IMR-90 (cell line): ENCODE measurements at regions not wholly inside any gene's neighbourhood (a gene's known extent, or its start where the extent isn't known, plus 50 kb on each side); places are given as distances from the start of the nearest gene placed in this dataset.

Source experiments
- ATAC-seq: fragments of 200-7000 bp; cut with Tn5 transposase; 2 replicates; pipeline ENCODE4 v1.9.1; 2020; ENCODE audit warnings: low read depth, mild to moderate bottlenecking, moderate library complexity
- BruUV-seq: library from RNA; stranded (reverse); fragments of 400-500 nt; replicated peaks from 2 replicates; lab custom pipeline; 2021; lab: Mats Ljungman, UMichigan
- CTCF ChIA-PET: fragments of 300-600 bp; formaldehyde crosslinking; extraction: SDS; loops from one replicate; lab custom pipeline; 2021; ENCODE audit warnings: antibody characterized with exemption; lab: Yijun Ruan, JAX
- POLR2A ChIA-PET: fragments of 300-600 bp; sonication (Branson Sonifier 250); formaldehyde crosslinking; loops from one replicate; lab custom pipeline; 2022; ENCODE audit warnings: antibody characterized with exemption; ENCODE audit not compliant: unreplicated experiment; lab: Charles Lee
- DNase-seq: peaks from one replicate; pipeline ENCODE4 v3.0.0; 2013
- H2AFZ ChIP-seq: replicated peaks from 2 replicates; pipeline ENCODE3; 2013; ENCODE audit warnings: low read length, mild to moderate bottlenecking; ENCODE audit not compliant: poor library complexity
- H2AK5ac ChIP-seq: 2 replicates; pipeline ENCODE4 v1.6.1; 2013; ENCODE audit warnings: low read depth, low read length, inconsistent platforms
- H2AK9ac ChIP-seq: replicated peaks from 2 replicates; pipeline ENCODE3; 2013; ENCODE audit warnings: mild to moderate bottlenecking, low read depth, low read length, moderate library complexity; ENCODE audit not compliant: poor library complexity
- H2BK120ac ChIP-seq: 2 replicates; pipeline ENCODE4 v1.6.1; 2013; ENCODE audit warnings: low read depth, low read length, inconsistent platforms
- H2BK15ac ChIP-seq: 3 replicates; pipeline ENCODE4 v1.6.1; 2013; ENCODE audit warnings: low read depth, low read length, inconsistent platforms
- H2BK20ac ChIP-seq: 2 replicates; pipeline ENCODE4 v1.6.1; 2013; ENCODE audit warnings: low read depth, mild to moderate bottlenecking, inconsistent platforms, low read length, moderate library complexity
- H2BK5ac ChIP-seq: 2 replicates; pipeline ENCODE4 v1.6.1; 2013; ENCODE audit warnings: mild to moderate bottlenecking, low read depth, low read length, inconsistent platforms; ENCODE audit not compliant: poor library complexity, severe bottlenecking
- H3K14ac ChIP-seq: replicated peaks from 2 replicates; pipeline ENCODE4 v1.6.1; 2013; ENCODE audit warnings: low read depth, low read length, inconsistent platforms
- H3K18ac ChIP-seq: 2 replicates; pipeline ENCODE4 v1.6.1; 2013; ENCODE audit warnings: low read depth, low read length, control low read depth
- H3K23ac ChIP-seq: 2 replicates; pipeline ENCODE4 v1.6.1; 2013; ENCODE audit warnings: low read depth, low read length, inconsistent platforms
- H3K27ac ChIP-seq: 2 replicates; pipeline ENCODE4 v1.5.1; 2013; ENCODE audit warnings: mild to moderate bottlenecking, control low read depth, low read length; ENCODE audit not compliant: insufficient read depth
- H3K27me3 ChIP-seq: 2 replicates; pipeline ENCODE4 v1.6.1; 2013; ENCODE audit warnings: low read length; ENCODE audit not compliant: control insufficient read depth, insufficient read depth
- H3K36me3 ChIP-seq: 2 replicates; pipeline ENCODE4 v1.6.1; 2013; ENCODE audit warnings: low read length, mixed read lengths; ENCODE audit not compliant: control insufficient read depth, insufficient read depth
- H3K4ac ChIP-seq: 2 replicates; pipeline ENCODE4 v1.6.1; 2013; ENCODE audit warnings: low read depth, low read length, inconsistent platforms
- H3K4me1 ChIP-seq: 2 replicates; pipeline ENCODE4 v1.6.1; 2013; ENCODE audit warnings: low read length, mixed read lengths; ENCODE audit not compliant: control insufficient read depth, insufficient read depth
- H3K4me2 ChIP-seq: 2 replicates; pipeline ENCODE4 v1.6.1; 2013; ENCODE audit warnings: low read depth, mild to moderate bottlenecking, control low read depth, low read length, moderate library complexity
- H3K4me3 ChIP-seq: 2 replicates; pipeline ENCODE4 v1.5.1; 2013; ENCODE audit warnings: low read depth, mild to moderate bottlenecking, control low read depth, low read length, moderate library complexity; ENCODE audit not compliant: insufficient read depth
- H3K56ac ChIP-seq: 2 replicates; pipeline ENCODE4 v1.6.1; 2013; ENCODE audit warnings: low read length, inconsistent platforms; ENCODE audit not compliant: insufficient read depth; ENCODE audit errors: extremely low read depth
- H3K79me1 ChIP-seq, 2 experiments: 2 replicates each; pipeline ENCODE4 v1.6.1; 2013; ENCODE audit warnings: low read length in 2 of 2, inconsistent platforms in 1 of 2, low read depth in 1 of 2
- H3K9ac ChIP-seq: 2 replicates; pipeline ENCODE4 v1.6.1; 2013; ENCODE audit warnings: low read depth, low read length, control low read depth
- H3K9me1 ChIP-seq: 2 replicates; pipeline ENCODE4 v1.6.1; 2013; ENCODE audit warnings: low read length, inconsistent platforms; ENCODE audit not compliant: insufficient read depth
- H3K9me3 ChIP-seq: 2 replicates; pipeline ENCODE4 v1.6.1; 2013; ENCODE audit warnings: low read length; ENCODE audit not compliant: control insufficient read depth, insufficient read depth
- H4K20me1 ChIP-seq: 2 replicates; pipeline ENCODE4 v1.6.1; 2013; ENCODE audit warnings: low read length, inconsistent platforms; ENCODE audit not compliant: insufficient read depth
- H4K5ac ChIP-seq: 2 replicates; pipeline ENCODE4 v1.6.1; 2013; ENCODE audit warnings: mild to moderate bottlenecking, low read depth, low read length, control low read depth
- H4K8ac ChIP-seq, 2 experiments: 2 replicates each; pipeline ENCODE4 v1.6.1; 2013; ENCODE audit warnings: low read depth in 2 of 2, low read length in 2 of 2, control low read depth in 1 of 2, inconsistent platforms in 1 of 2
- H4K91ac ChIP-seq: 2 replicates; pipeline ENCODE4 v1.6.1; 2013; ENCODE audit warnings: low read depth, low read length, inconsistent platforms; ENCODE audit not compliant: insufficient read depth
- CEBPB ChIP-seq: IDR thresholded peaks from 2 replicates; pipeline ENCODE4 v1.6.1; 2012; ENCODE audit warnings: low read depth, low read length, improper control_type of control experiment
- CHD1 ChIP-seq: IDR thresholded peaks from 2 replicates; pipeline ENCODE4 v1.6.1; 2012; ENCODE audit warnings: low read depth, low read length, improper control_type of control experiment
- FOS ChIP-seq: fragments of 150-350 bp; IDR thresholded peaks from 2 replicates; pipeline ENCODE4 v1.6.1; 2016; ENCODE audit warnings: low read depth, low read length
- MAFK ChIP-seq: IDR thresholded peaks from 2 replicates; pipeline ENCODE4 v1.6.1; 2012; ENCODE audit warnings: low read depth, low read length, improper control_type of control experiment
- MXI1 ChIP-seq: IDR thresholded peaks from 2 replicates; pipeline ENCODE4 v1.6.1; 2012; ENCODE audit warnings: low read depth, mild to moderate bottlenecking, low read length, moderate library complexity, borderline replicate concordance
- NFE2L2 ChIP-seq: fragments of 150-350 bp; IDR thresholded peaks from 2 replicates; pipeline ENCODE4 v1.6.1; 2016; ENCODE audit warnings: low read depth, mild to moderate bottlenecking, low read length
- RCOR1 ChIP-seq: IDR thresholded peaks from 2 replicates; pipeline ENCODE4 v1.6.1; 2012; ENCODE audit warnings: mild to moderate bottlenecking, low read length, improper control_type of control experiment; ENCODE audit not compliant: insufficient replicate concordance
- WGBS, 2 experiments: methylation state at CpG; one replicate each; pipeline versions ENCODE4 v1.1.5 to v1.1.7; 2013; ENCODE audit warnings: missing lambda C conversion rate in 2 of 2; ENCODE audit not compliant: insufficient read length in 1 of 2; ENCODE audit errors: extremely low coverage in 2 of 2; 5-methylcytosine and 5-hydroxymethylcytosine counted together
- dilution Hi-C: fragments of 300-500 bp; cut with HindIII; formaldehyde crosslinking; loops from one replicate; pipeline ENCODE4 v1.14.3; 2018; ENCODE audit warnings: low sequenced_read_pairs; ENCODE audit not compliant: unreplicated experiment
- in situ Hi-C: fragments of 300-500 bp; cut with MboI; formaldehyde crosslinking; loops from 3 replicates; pipeline ENCODE4 v1.14.3; 2019; ENCODE audit warnings: low sequenced_read_pairs, inconsistent platforms, mixed read lengths
- intact Hi-C: fragments of 100-400 bp; cut with micrococcal nuclease; formaldehyde crosslinking; loops from 2 replicates; pipeline ENCODE4 v1.10.0; 2022
- TF ChIP-seq, protein P1 (sequence below): fragments of 150-350 bp; IDR thresholded peaks from 2 replicates; pipeline ENCODE4 v1.6.1; 2017; ENCODE audit warnings: mild to moderate bottlenecking, antibody characterized with exemption, low read length, low read depth

DNA sequence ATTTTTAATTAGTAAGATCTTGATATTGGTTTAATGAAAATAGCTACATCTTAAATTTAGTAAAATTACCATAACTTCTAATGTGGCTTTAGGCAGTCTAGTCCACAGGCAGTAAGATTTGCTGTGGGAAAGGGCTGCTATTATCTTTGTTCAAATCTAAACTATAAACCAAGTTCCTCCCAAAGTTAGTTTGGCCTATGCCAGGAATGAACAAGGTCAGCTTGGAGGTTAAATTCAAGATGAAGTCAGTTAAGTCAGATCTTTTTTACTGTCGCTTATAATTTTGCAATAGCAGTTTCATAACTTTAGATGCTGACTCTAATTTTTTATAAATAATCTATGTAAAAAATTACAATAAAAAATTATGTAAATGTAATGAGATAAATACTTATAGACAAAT lies 1016.9 kb upstream of the ALCAM start:
- no TSS peak for BruUV-seq
- in situ Hi-C loops: no loop called here
- no peak for DNase-seq

More for the DNA sequence above, 1016.9 kb upstream of the ALCAM start:
- no peaks in the 10 kb centered on the region for H3K79me1 ChIP-seq
- CTCF ChIA-PET: no interaction called here
- H2AK9ac ChIP-seq: no peak overlapping the region
- H3K9ac ChIP-seq: no peak overlapping the region
- WGBS, 2 experiments: no CpG with 5 or more reads among the region's 1 CpG
- no peak for TF ChIP-seq FOS
- TF ChIP-seq RCOR1: no peak
- no peak for TF ChIP-seq MXI1
- no peak for TF ChIP-seq NFE2L2
- no peak for TF ChIP-seq CEBPB
- TF ChIP-seq CHD1: no peak
- TF ChIP-seq, protein P1, sequence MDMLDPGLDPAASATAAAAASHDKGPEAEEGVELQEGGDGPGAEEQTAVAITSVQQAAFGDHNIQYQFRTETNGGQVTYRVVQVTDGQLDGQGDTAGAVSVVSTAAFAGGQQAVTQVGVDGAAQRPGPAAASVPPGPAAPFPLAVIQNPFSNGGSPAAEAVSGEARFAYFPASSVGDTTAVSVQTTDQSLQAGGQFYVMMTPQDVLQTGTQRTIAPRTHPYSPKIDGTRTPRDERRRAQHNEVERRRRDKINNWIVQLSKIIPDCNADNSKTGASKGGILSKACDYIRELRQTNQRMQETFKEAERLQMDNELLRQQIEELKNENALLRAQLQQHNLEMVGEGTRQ: no peak
- TF ChIP-seq MAFK: no peak
- intact Hi-C loops: no loop called here
- no peak overlapping the region for H2BK120ac ChIP-seq
- no peak overlapping the region for H2BK20ac ChIP-seq
- H3K4me1 ChIP-seq: no peaks in the 10 kb centered on the region
- no peaks in the 10 kb centered on the region for H3K9me1 ChIP-seq
- H3K36me3 ChIP-seq: no peaks in the 10 kb centered on the region
- no peak for ATAC-seq
- H3K56ac ChIP-seq: no peak overlapping the region
- H3K4me3 ChIP-seq: no peak overlapping the region
- no peak overlapping the region for H3K23ac ChIP-seq
- no peak overlapping the region for H4K5ac ChIP-seq
- H3K4me2 ChIP-seq: no peak overlapping the region
- H3K18ac ChIP-seq: no peak overlapping the region
- no peak overlapping the region for H3K27ac ChIP-seq
- H2AK5ac ChIP-seq: no peak overlapping the region
- POLR2A ChIA-PET: no interaction called here
- no peak overlapping the region for H2AFZ ChIP-seq
- no peak overlapping the region for H2BK15ac ChIP-seq
- no peak overlapping the region for H3K14ac ChIP-seq
- H3K9me3 ChIP-seq: no peaks in the 10 kb centered on the region
- H3K27me3 ChIP-seq: no peaks in the 10 kb centered on the region; the same call in 1 of the 2 replicates
- H4K91ac ChIP-seq: no peak overlapping the region
- no peak overlapping the region for H4K8ac ChIP-seq
- no peaks in the 10 kb centered on the region for H4K20me1 ChIP-seq
- H3K4ac ChIP-seq: no peak overlapping the region
- no peak overlapping the region for H2BK5ac ChIP-seq
- dilution Hi-C loops: no loop called here
